NCI-H460 (cell line): ENCODE measurements at regions not wholly inside any gene's neighbourhood (a gene's known extent, or its start where the extent isn't known, plus 50 kb on each side); places are given as distances from the start of the nearest gene placed in this dataset.

Experiments used
- DNase-seq: peaks from one replicate; pipeline ENCODE4 v3.0.0-alpha.2; 2016; ENCODE audit warnings: low read depth; ENCODE audit errors: extremely low read depth

DNA sequence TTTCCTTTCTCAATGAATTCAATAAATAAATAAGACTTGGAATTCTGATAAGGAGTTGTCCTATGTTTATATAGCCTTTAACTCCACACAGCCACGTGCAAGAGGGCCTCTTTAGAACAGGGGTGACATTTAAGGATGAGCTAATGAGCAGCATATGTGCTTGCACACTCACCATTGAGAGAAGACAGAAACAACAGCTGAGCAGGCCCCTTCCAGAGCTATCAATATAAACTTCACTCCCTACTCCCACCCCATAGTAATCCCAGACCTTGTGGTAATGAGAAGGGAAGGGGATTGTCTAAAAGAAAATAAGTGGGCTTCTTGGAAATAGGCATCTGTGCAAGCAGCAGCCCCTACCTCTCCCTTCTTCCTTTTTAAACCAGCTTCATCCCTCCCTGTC, 176.0 kb downstream of the SEC16B start:
- DNase-seq = no peak

- DNase-seq = no peak
Measured at GRCh38 chr1:177790566-177790965, 179.3 kb downstream of the SEC16B start.

DNA sequence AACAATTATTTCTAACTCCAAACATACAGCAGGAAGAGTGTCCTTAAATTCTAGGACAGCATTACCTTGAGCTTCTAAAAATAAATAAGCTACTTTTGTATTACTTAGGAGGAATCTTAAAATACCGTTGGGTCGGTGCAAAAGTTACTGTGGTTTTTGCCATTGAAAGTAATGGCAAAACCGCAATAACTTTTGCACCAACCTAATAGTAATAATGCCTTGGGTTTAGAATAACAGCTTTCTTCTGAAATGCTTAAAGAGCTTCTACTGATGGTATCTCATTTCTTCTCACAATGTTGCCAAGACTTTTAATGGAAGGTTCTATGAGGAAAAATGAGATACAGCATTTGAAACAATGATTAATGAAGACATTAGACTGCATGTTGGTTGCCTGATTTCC, 179.9 kb downstream of the SEC16B start:
- no peak for DNase-seq

- DNase-seq = no peak
Measured at GRCh38 chr1:177786176-177786745, 183.6 kb downstream of the SEC16B start.

GRCh38 chr1:177784936-177785335, 184.9 kb downstream of the SEC16B start:
- DNase-seq = no peak

GRCh38 chr1:177784409-177784808, 185.4 kb downstream of the SEC16B start:
- DNase-seq = no peak

GRCh38 chr1:177783051-177783450, 186.8 kb downstream of the SEC16B start:
- DNase-seq = no peak

DNA sequence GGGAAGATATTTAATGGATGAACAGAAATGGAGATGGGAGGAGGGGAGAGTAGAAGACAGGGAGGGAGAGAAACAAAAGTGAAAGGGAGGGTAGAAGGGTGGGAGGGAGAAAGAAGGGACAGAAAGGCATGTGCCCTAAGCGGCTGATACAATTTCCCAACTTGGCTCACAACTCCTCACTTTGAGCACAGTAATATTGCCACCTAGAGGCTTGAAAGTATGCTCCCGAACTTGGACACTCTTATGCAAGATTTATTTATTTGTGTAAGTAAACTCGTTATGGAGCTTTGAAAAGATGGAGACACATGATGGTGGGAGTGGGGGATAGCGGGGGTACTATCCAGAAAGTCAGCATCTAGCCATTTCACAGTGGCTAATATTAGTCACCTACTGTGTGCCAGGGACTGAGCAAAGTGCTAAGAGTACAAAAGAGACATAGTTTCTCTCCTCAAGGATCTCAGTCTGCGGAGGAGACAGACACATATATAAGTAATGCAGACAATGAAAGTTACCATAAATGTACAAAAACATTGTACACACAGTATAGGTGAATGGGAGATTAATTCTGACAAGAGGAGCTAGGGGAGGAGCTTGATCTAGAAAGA, 189.7 kb downstream of the SEC16B start:
- DNase-seq = peak; percentile 45

DNA sequence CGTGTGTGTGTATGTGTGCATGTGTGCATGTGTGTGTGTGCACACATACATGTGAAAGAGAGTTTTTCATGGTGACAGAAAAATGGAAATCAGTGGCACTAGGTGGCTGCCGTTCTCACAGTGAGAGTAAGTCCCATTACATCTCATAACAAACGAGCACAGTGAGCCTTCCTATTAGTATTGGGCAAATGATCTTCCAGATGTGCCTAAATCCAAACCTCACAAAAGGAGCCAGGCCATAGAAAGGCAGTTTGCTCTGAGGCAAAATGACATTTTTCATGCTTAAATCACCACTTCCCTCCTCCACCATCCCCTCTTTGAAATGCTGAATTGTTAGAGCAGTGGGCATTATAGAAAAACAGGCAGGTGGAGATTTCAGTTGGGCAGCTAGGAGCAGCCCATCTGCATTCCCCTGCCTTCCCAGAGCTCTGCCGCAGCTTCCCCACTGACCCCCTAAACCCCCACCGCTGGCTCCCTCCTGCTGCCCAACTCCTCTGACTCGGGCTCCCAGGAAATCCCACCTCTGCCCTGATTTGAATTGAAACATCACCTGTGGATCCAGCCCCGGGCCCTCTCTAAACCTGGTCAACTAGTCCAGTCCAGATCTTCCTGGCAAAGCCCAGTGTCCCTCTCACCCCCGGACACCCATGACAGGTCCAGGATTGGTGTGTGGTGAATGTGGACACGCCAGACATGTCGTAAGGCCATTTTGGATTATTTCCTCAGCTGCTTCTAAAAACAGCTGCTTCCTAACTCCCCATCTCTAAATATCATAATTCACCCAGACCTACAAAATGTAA, 190.5 kb downstream of the SEC16B start:
- DNase-seq = no peak

DNA sequence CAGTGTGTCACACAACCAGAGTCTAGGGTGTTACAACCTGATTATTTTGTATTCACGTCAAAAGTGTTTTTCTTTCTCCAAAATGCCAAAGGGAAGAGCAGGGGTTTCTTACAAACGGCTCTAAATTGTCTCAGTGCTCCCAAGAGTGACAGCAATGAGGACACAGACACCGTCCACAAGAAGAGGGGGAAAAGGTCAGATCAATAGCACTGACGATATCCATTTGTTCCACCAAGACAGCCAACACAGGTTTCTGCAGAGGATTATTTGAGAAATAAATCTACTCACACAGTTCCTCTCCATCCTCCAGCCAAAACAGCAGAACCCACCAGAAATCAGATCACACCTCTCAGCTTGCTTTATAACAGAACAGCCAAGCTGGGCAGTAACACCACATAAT, 193.9 kb downstream of the SEC16B start:
- no peak for DNase-seq

DNA sequence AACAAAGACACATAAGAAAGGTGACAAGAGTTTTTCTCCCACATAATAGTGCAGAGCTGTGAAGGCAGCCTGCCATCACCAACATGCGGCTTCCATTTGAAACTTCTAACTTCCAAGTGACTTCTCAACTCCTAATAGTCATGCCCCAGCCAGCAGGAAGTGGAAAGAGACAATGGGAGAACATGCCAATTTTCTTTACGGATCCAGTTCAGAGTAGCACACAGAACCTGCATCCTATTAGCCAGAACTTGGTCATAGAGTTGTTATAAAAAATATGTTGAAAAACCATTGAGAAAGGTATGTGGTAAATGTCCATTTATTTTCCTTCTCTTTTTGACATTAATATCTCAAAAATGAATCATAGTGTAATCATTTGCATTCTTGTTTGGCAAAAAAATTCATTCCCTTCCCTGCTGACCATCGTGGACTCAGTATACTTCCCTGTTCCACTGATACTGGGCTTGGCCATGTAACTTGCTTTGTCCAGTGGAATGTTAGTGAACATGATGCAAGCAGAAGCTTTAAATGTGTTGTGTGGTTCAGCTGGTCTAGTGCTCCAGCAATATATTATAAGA, 197.4 kb downstream of the SEC16B start:
- no peak for DNase-seq

- no peak for DNase-seq
Measured at GRCh38 chr1:177771688-177772087, 198.2 kb downstream of the SEC16B start.

- no peak for DNase-seq
Measured at GRCh38 chr1:177770096-177770495, 199.8 kb downstream of the SEC16B start.

GRCh38 chr1:177755851-177756560, 213.9 kb downstream of the SEC16B start:
- DNase-seq = no peak

GRCh38 chr1:177754603-177755002, 215.3 kb downstream of the SEC16B start:
- DNase-seq = no peak

DNA sequence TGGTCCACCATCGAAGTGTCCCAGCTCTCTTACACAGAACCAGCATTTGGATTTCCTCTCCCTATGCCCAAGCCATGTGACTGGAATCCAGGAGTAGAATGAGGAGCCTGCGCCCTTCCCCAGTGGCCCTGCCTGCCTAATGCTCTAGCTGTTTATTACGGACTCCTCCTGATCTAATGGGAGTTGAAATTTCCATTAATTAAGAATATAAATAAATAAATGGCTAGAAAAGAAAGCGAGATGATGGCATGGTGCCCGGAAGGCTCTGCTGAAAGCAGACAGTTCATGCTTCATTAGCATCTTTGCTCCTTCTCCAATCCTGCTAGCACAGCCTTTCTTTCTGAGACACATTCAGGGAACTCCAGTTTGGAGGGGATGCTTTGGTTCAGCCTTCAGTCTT, 216.2 kb downstream of the SEC16B start:
- DNase-seq = no peak

DNA sequence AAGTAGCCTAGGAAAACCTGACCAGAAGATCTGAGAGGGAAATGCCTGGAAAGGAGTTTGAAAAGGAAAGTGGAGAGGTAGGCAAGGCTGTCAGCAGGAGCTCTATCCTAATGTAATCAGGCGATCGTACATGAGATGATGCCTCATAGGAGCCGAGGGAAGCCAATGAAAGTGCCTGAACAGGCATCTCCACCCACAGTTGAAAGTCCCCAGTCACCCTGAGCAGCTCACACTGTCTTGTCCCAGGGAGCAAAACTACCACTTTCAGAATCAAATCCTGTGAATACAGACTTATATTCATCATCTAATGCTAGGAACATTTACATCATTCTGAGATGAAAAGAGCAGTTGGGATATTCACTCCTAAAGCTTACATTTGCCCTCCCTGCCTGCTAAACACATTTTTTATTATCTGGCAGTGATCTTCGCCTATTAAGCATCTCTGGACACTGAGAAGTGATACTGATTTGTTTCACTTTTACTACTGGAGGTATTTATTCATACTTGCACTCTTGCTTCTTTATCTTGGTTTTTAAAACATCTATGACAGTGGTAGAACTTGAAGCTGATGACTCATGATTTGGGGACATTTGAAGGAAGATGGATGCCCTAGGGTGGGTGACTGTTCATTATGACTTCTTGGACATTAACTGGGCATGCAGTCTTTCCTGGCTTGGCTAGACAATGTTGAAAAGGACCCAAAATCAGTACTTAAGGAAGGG, 221.6 kb downstream of the SEC16B start:
- DNase-seq = no peak

DNA sequence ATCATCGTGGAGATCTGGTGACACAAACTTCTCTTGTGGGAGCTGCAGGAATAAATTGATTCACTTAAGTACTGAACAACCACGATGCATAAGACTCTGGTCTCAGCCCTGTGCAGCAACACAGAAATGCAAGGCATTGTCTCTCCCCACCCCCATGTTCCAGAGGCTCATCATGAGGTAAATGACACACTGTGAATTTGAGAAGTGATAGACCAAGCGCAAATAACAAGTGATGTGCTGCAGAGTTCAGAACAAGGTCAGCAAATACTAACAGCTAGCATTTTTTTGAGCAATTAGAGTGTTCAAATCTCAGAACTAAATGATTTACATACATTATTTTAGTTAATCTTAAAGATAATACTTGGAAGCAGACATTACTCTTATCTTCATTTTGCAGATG, 223.7 kb downstream of the SEC16B start:
- no peak for DNase-seq

GRCh38 chr1:177744906-177745305, 225.0 kb downstream of the SEC16B start:
- DNase-seq = no peak

DNA sequence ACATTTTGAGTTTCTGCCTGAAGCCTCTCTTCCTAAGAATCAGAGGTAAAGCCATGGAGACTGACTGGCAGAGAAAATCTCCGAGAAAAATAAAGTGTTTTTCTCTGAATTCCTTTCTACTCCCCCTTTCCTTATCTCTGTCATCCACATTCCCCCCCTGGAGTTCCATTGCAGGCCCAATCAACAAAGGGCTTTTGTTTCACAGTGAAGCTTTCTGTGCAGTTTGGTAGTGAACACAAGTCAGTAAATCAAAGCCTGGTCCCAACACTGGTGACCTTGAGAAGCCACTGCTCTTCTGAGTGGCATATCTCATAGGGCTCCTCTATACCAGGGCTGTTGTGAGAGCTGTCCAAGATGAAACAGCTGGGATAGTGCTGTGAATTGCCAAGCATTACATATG, 228.4 kb downstream of the SEC16B start:
- DNase-seq = no peak

DNA sequence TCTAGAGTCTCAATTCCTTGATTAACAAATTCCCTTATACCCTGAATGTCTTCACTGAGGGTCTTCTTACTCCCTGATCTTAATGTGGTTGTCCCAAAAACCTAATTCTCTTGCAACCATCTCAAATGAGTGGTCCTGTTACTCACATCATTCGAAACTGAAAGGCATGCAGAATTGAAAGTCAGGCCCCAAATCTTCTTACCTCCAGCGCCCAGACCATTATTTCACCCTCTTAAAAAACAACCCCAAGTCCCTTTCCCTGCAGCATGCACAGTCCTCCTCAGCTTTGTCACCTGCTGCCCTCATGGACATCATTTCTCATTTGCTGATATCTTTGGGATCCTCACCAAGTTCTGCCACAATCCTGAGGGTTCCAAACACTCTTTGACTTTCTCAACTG, 230.1 kb downstream of the SEC16B start:
- DNase-seq = no peak
